OCI-LY7 (cell line): ENCODE measurements at regions not wholly inside any gene's neighbourhood (a gene's known extent, or its start where the extent isn't known, plus 50 kb on each side); places are given as distances from the start of the nearest gene placed in this dataset.

Source experiments
- BruUV-seq: library from RNA; stranded (reverse); fragments of 400-500 nt; replicated peaks from 2 replicates; lab custom pipeline; 2021; lab: Mats Ljungman, UMichigan
- CTCF ChIA-PET: fragments of 300-600 bp; sonication (Branson Sonifier 250); formaldehyde crosslinking; loops from one replicate; lab custom pipeline; 2022; ENCODE audit warnings: antibody characterized with exemption; ENCODE audit not compliant: unreplicated experiment; lab: Charles Lee
- POLR2A ChIA-PET: fragments of 300-600 bp; sonication (Branson Sonifier 250); formaldehyde crosslinking; loops from one replicate; lab custom pipeline; 2022; ENCODE audit warnings: antibody characterized with exemption; lab: Charles Lee
- DNase-seq: peaks from one replicate; pipeline ENCODE4 v3.0.0-alpha.2; 2015; ENCODE audit warnings: low spot score
- H2AFZ ChIP-seq: fragments of 200-600 bp; sonication (generic), shearing (Covaris generic); 2 replicates; pipeline ENCODE4 v1.6.1; 2014; ENCODE audit warnings: mild to moderate bottlenecking, antibody characterized with exemption, low read length, moderate library complexity
- H3K27ac ChIP-seq: fragments of 200-600 bp; sonication (generic); 2 replicates; pipeline ENCODE4 v1.5.1; 2014; ENCODE audit warnings: mixed run types, low read depth, mild to moderate bottlenecking, moderate library complexity, low read length, inconsistent platforms; ENCODE audit not compliant: poor library complexity, severe bottlenecking
- H3K36me3 ChIP-seq: fragments of 200-600 bp; sonication (generic); 2 replicates; pipeline ENCODE4 v1.6.1; 2014; ENCODE audit warnings: mild to moderate bottlenecking, antibody characterized with exemption, low read length, moderate library complexity, mixed read lengths; ENCODE audit not compliant: insufficient read depth
- H3K4me1 ChIP-seq: fragments of 200-600 bp; sonication (generic); 2 replicates; pipeline ENCODE4 v1.5.1; 2014; ENCODE audit warnings: mild to moderate bottlenecking, low read length; ENCODE audit not compliant: insufficient read depth, poor library complexity, severe bottlenecking
- H3K4me2 ChIP-seq: fragments of 200-600 bp; sonication (generic); 2 replicates; pipeline ENCODE4 v1.6.1; 2014; ENCODE audit warnings: mild to moderate bottlenecking, low read length
- H3K4me3 ChIP-seq: fragments of 200-600 bp; sonication (generic); 2 replicates; pipeline ENCODE4 v1.5.1; 2014; ENCODE audit warnings: mild to moderate bottlenecking, low read depth, low read length; ENCODE audit not compliant: poor library complexity, severe bottlenecking
- H3K79me2 ChIP-seq: fragments of 200-600 bp; sonication (generic); 2 replicates; pipeline ENCODE4 v1.6.1; 2016; ENCODE audit warnings: low read depth, mild to moderate bottlenecking, low read length, moderate library complexity, mixed read lengths; ENCODE audit not compliant: insufficient read depth
- H3K9me2 ChIP-seq: fragments of 200-600 bp; sonication (generic); 2 replicates; pipeline ENCODE4 v1.6.1; 2016; ENCODE audit warnings: mild to moderate bottlenecking, low read length, mixed read lengths; ENCODE audit not compliant: insufficient read depth
- H3K9me3 ChIP-seq: fragments of 200-600 bp; sonication (generic); 2 replicates; pipeline ENCODE4 v1.6.1; 2014; ENCODE audit warnings: mild to moderate bottlenecking, mixed run types, low read length, mixed read lengths
- H4K20me1 ChIP-seq: fragments of 200-600 bp; sonication (generic); 2 replicates; pipeline ENCODE4 v1.6.1; 2014; ENCODE audit warnings: mild to moderate bottlenecking, antibody characterized with exemption, low read length, moderate library complexity, mixed read lengths; ENCODE audit not compliant: insufficient read depth
- EZH2phosphoT487 ChIP-seq: fragments of 200-600 bp; sonication (generic); IDR thresholded peaks from 2 replicates; pipeline ENCODE4 v1.6.1; 2018; ENCODE audit warnings: low read depth, borderline replicate concordance, mild to moderate bottlenecking, mixed run types, antibody characterized with exemption, low read length, moderate library complexity, mixed read lengths
- intact Hi-C: fragments of 100-400 bp; cut with micrococcal nuclease; formaldehyde crosslinking; loops from one replicate; pipeline ENCODE4 v1.10.0; 2022; ENCODE audit not compliant: unreplicated experiment
- TF ChIP-seq, protein P1 (sequence below): fragments of 200-600 bp; sonication (generic); conservative IDR thresholded peaks from 2 replicates; pipeline ENCODE4 v1.5.1; 2014; ENCODE audit warnings: mild to moderate bottlenecking, antibody characterized with exemption, low read length, moderate library complexity, mixed read lengths

DNA sequence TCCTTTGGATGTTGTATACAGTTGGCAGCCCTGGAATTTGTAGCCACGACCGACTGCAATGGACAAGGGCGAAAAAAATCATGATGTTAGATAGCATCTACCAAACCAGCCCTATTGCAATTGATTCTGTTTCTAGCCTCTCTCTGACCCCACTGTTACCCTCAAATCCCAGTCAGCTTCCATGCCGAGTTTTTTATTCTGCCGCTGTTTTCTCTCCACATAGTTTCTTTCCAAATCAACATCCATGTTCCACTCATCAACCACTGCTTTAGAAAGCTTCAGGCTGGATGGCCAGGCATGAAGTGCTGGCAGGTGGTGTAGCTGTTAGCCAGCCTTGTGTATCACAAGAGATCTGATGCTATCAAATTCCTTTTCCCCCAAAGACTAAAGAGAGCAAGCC, 272.8 kb downstream of the FIGN start:
- H3K4me1 ChIP-seq, result no peaks in the 10 kb centered on the region
- CTCF ChIA-PET, result no interaction called here
- no TSS peak for BruUV-seq

DNA sequence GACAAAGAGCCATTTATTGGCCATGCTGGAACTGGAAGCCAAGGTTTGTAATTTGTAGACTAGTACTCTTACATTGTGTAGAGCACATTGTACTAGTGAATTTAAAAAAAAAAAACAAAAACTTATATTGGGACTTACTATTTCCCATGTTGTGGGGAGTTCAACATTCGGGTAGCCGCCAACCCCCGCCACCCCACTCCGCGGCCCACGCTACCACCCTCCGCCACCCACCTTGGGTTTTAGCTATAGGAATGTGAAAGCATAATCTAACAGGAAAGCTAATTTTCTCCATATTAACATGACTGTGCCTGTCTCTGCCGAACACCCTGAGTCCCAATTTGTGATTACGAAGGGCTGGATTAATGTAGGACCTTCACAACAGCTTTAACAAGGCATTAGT, 275.8 kb downstream of the FIGN start:
- Histone ChIP-seq H3K4me1 (no peaks in the 10 kb centered on the region), H3K4me3 (no peak overlapping the region), H4K20me1 (no peaks in the 10 kb centered on the region), H3K36me3 (no peaks in the 10 kb centered on the region), H3K9me3 (no peaks in the 10 kb centered on the region), H3K9me2 (no peaks in the 10 kb centered on the region), H3K27ac (no peak overlapping the region), H3K79me2 (no peaks in the 10 kb centered on the region), H2AFZ (no peak overlapping the region), H3K4me2 (no peak overlapping the region)
- POLR2A ChIA-PET, result interaction anchor here (0.7 to 1.1 kb wide), 2 partner anchors 9 to 547 kb away, joined by 4 read pairs; no protein-coding TSS in a partner anchor
- TF ChIP-seq, protein P1, sequence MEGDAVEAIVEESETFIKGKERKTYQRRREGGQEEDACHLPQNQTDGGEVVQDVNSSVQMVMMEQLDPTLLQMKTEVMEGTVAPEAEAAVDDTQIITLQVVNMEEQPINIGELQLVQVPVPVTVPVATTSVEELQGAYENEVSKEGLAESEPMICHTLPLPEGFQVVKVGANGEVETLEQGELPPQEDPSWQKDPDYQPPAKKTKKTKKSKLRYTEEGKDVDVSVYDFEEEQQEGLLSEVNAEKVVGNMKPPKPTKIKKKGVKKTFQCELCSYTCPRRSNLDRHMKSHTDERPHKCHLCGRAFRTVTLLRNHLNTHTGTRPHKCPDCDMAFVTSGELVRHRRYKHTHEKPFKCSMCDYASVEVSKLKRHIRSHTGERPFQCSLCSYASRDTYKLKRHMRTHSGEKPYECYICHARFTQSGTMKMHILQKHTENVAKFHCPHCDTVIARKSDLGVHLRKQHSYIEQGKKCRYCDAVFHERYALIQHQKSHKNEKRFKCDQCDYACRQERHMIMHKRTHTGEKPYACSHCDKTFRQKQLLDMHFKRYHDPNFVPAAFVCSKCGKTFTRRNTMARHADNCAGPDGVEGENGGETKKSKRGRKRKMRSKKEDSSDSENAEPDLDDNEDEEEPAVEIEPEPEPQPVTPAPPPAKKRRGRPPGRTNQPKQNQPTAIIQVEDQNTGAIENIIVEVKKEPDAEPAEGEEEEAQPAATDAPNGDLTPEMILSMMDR, result no peak
- TF ChIP-seq EZH2phosphoT487, result no peak
- CTCF ChIA-PET, result no interaction called here
- intact Hi-C loops, result no loop called here
- no TSS peak for BruUV-seq
- DNase-seq, result no peak

More for the DNA sequence above, 272.8 kb downstream of the FIGN start:
- no peaks in the 10 kb centered on the region for H3K36me3 ChIP-seq
- H2AFZ ChIP-seq, result no peak overlapping the region
- TF ChIP-seq EZH2phosphoT487, result no peak
- TF ChIP-seq, protein P1, result no peak
- no peak overlapping the region for H3K4me2 ChIP-seq
- H3K79me2 ChIP-seq, result no peaks in the 10 kb centered on the region
- DNase-seq, result no peak
- H3K27ac ChIP-seq, result no peak overlapping the region
- H4K20me1 ChIP-seq, result no peaks in the 10 kb centered on the region
- POLR2A ChIA-PET, result no interaction called here
- intact Hi-C loops, result no loop called here
- H3K9me3 ChIP-seq, result no peaks in the 10 kb centered on the region
- H3K9me2 ChIP-seq, result no peaks in the 10 kb centered on the region
- no peak overlapping the region for H3K4me3 ChIP-seq

DNA sequence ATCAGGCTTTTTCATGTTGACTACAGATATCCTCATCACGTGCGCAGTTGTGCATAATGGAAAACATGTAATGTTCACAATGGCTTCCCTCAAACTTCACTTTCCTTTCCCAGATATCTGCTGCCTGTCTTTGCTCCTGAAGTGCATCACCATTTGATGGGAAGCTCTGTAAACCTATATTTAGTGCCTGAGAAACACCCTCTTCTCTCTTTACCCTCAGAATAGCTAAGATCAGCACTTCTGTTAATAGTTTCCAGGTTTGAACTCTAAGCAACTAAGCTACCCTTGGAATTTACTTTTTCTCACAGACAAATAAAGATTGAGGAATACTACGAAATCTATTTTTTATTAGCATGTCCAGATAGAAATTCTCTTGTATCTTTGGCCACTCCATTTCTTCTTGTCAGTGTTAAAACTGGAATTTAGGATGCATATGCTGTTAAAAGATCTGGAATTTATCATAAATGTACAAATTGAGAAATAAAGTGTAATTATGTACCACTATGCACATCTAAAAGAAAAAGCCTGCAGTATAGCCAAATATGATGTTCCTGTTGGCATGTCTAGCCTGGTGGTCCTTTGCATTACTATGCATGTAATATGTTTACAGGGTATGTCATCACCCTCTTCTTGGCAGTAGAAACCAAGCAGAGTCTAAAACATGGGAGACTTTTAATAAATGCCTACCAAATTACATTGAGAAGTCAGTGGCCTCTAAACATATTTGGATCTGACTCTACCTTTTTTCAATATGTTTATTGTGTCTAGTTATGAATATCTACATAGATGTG, 278.7 kb downstream of the FIGN start:
- Histone ChIP-seq H3K27ac (no peak overlapping the region), H3K4me1 (no peaks in the 10 kb centered on the region), H2AFZ (no peak overlapping the region), H3K4me2 (no peak overlapping the region), H3K36me3 (no peaks in the 10 kb centered on the region), H3K9me3 (no peaks in the 10 kb centered on the region), H3K9me2 (no peaks in the 10 kb centered on the region), H3K79me2 (no peaks in the 10 kb centered on the region), H3K4me3 (no peak overlapping the region), H4K20me1 (no peaks in the 10 kb centered on the region)
- no peak for DNase-seq
- intact Hi-C loops, result no loop called here
- ChIA-PET POLR2A (interaction anchor here (0.6 to 0.7 kb wide), 2 partner anchors 13 to 135 kb away, joined by 3 read pairs; no protein-coding TSS in a partner anchor), CTCF (no interaction called here)
- BruUV-seq, result no TSS peak
- TF ChIP-seq, protein P1, result no peak
- no peak for TF ChIP-seq EZH2phosphoT487
